ENCODE measurements at regions not wholly inside any gene's neighbourhood (a gene's known extent, or its start where the extent isn't known, plus 50 kb on each side); places are given as distances from the start of the nearest gene placed in this dataset.

DNA sequence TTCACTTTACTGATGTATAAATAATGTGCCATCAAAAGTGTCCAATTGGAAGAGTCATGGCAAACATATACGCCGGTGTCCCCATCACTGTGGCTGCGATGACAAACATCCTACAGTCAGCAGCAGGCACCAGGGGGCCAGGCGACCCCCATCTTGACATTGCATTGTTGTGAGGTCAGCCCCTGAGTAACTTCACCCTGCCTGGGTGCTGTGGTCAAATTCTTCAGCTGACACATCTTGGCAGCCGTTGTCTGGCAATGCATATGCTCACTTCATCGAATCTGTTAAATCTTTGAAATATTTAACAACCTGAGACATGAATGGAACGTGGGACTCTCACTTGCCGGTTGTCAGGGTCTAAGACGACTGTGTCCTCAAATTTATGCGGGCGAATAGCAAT lies 430.9 kb downstream of the BRD1 start:
- TF ChIP-seq CTCF (IDR thresholded peaks at IDR 0.05; ENCODE audit: insufficient read depth, low read length, poor library complexity, severe bottlenecking) (no peak), EZH2phosphoT487 (conservative IDR thresholded peaks at IDR 0.05; ENCODE audit: low read length) (no peak)
